MM.1S (cell line): ENCODE measurements at regions not wholly inside any gene's neighbourhood (a gene's known extent, or its start where the extent isn't known, plus 50 kb on each side); places are given as distances from the start of the nearest gene placed in this dataset.

Experiments
- DNase-seq: peaks from one replicate; pipeline ENCODE4 v3.0.0-alpha.2; 2015
- H2AFZ ChIP-seq: fragments of 300-600 bp; sonication (generic); 2 replicates; pipeline ENCODE4 v1.6.0; 2016; ENCODE audit warnings: antibody characterized with exemption, low read length
- H3F3A ChIP-seq: fragments of 300-600 bp; sonication (generic); 2 replicates; pipeline ENCODE4 v1.6.1; 2016; ENCODE audit warnings: mild to moderate bottlenecking, antibody characterized with exemption, low read length, moderate library complexity, mixed read lengths; ENCODE audit not compliant: insufficient read depth
- H3K27ac ChIP-seq: fragments of 300-600 bp; sonication (generic); 2 replicates; pipeline ENCODE4 v1.5.1; 2016; ENCODE audit warnings: mild to moderate bottlenecking, low read length
- H3K27me3 ChIP-seq: fragments of 300-600 bp; sonication (generic); replicated peaks from 2 replicates; pipeline ENCODE4 v1.6.0; 2016; ENCODE audit warnings: low read length; ENCODE audit not compliant: insufficient read depth
- H3K36me3 ChIP-seq: fragments of 300-600 bp; sonication (generic); replicated peaks from 2 replicates; pipeline ENCODE4 v1.6.1; 2016; ENCODE audit warnings: mild to moderate bottlenecking, low read length, mixed read lengths; ENCODE audit not compliant: insufficient read depth
- H3K4me1 ChIP-seq: fragments of 300-600 bp; sonication (generic); 2 replicates; pipeline ENCODE4 v1.6.1; 2016; ENCODE audit warnings: low read length, mixed read lengths
- H3K4me2 ChIP-seq: fragments of 300-600 bp; sonication (generic); 2 replicates; pipeline ENCODE4 v1.6.0; 2016; ENCODE audit warnings: low read depth, low read length
- H3K4me3 ChIP-seq: fragments of 300-600 bp; sonication (generic); 2 replicates; pipeline ENCODE4 v1.5.1; 2016; ENCODE audit warnings: low read length, mixed read lengths
- H3K79me2 ChIP-seq: fragments of 300-600 bp; sonication (generic); 2 replicates; pipeline ENCODE4 v1.6.1; 2016; ENCODE audit warnings: mixed run types, low read length, mixed read lengths
- H3K9ac ChIP-seq: fragments of 300-600 bp; sonication (generic); 2 replicates; pipeline ENCODE4 v1.6.1; 2016; ENCODE audit warnings: low read length, mixed read lengths
- H3K9me2 ChIP-seq: fragments of 300-600 bp; sonication (generic); replicated peaks from 2 replicates; pipeline ENCODE4 v1.6.1; 2016; ENCODE audit warnings: mild to moderate bottlenecking, low read length, mixed read lengths; ENCODE audit not compliant: insufficient read depth
- H3K9me3 ChIP-seq: fragments of 300-600 bp; sonication (generic); replicated peaks from 2 replicates; pipeline ENCODE4 v1.6.1; 2016; ENCODE audit warnings: mild to moderate bottlenecking, low read length, mixed read lengths; ENCODE audit not compliant: insufficient read depth
- H4K20me1 ChIP-seq: fragments of 300-600 bp; sonication (generic); 2 replicates; pipeline ENCODE4 v1.6.1; 2016; ENCODE audit warnings: mild to moderate bottlenecking, low read length, moderate library complexity, mixed read lengths; ENCODE audit not compliant: insufficient read depth
- EZH2 ChIP-seq: fragments of 300-600 bp; sonication (generic); optimal IDR thresholded peaks from 2 replicates; pipeline ENCODE3; 2017; ENCODE audit warnings: low read depth, mild to moderate bottlenecking, antibody characterized with exemption, low read length, mixed read lengths
- EZH2phosphoT487 ChIP-seq: fragments of 300-600 bp; sonication (generic); IDR thresholded peaks from 2 replicates; pipeline ENCODE4 v1.6.1; 2018; ENCODE audit warnings: antibody characterized with exemption, low read length
- TF ChIP-seq, protein P1 (sequence below): fragments of 300-600 bp; sonication (generic); IDR thresholded peaks from 2 replicates; pipeline ENCODE4 v1.5.1; 2016; ENCODE audit warnings: antibody characterized with exemption, low read length, mixed read lengths

DNA sequence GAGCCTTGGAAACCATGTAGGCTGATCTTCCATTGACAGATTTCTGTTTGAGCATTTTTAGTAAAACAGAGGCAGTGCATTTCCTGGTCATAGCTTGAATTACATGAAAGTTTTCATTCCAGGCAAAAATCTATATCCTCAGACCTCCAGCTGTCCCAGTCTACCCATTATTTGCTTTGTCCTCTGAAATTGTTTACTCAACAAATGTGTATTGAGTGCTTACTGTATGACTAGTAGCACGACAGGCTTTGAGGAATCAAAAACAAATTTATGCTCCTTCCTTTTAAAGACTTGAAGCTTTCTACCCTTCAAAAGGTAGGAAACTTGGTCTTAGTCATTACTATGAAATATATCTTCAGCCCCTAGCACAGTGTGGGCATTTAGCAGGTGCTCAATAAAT lies 307.9 kb upstream of the IGFBP7 start:
- no peaks in the 10 kb centered on the region for H3K4me1 ChIP-seq
- H3K4me2 ChIP-seq, result no peak overlapping the region
- H3K36me3 ChIP-seq, result no peaks in the 10 kb centered on the region
- no peaks in the 10 kb centered on the region for H3K9me3 ChIP-seq
- H2AFZ ChIP-seq, result no peak overlapping the region
- H3F3A ChIP-seq, result no peaks in the 10 kb centered on the region
- H3K4me3 ChIP-seq, result no peak overlapping the region
- no peaks in the 10 kb centered on the region for H4K20me1 ChIP-seq
- H3K9ac ChIP-seq, result no peak overlapping the region
- no peak for DNase-seq
- no peaks in the 10 kb centered on the region for H3K79me2 ChIP-seq
- no peak for TF ChIP-seq EZH2
- no peak for TF ChIP-seq EZH2phosphoT487
- TF ChIP-seq, protein P1, sequence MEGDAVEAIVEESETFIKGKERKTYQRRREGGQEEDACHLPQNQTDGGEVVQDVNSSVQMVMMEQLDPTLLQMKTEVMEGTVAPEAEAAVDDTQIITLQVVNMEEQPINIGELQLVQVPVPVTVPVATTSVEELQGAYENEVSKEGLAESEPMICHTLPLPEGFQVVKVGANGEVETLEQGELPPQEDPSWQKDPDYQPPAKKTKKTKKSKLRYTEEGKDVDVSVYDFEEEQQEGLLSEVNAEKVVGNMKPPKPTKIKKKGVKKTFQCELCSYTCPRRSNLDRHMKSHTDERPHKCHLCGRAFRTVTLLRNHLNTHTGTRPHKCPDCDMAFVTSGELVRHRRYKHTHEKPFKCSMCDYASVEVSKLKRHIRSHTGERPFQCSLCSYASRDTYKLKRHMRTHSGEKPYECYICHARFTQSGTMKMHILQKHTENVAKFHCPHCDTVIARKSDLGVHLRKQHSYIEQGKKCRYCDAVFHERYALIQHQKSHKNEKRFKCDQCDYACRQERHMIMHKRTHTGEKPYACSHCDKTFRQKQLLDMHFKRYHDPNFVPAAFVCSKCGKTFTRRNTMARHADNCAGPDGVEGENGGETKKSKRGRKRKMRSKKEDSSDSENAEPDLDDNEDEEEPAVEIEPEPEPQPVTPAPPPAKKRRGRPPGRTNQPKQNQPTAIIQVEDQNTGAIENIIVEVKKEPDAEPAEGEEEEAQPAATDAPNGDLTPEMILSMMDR, result no peak
- H3K27ac ChIP-seq, result no peak overlapping the region
- no peaks in the 10 kb centered on the region for H3K9me2 ChIP-seq
- H3K27me3 ChIP-seq, result no peaks in the 10 kb centered on the region

DNA sequence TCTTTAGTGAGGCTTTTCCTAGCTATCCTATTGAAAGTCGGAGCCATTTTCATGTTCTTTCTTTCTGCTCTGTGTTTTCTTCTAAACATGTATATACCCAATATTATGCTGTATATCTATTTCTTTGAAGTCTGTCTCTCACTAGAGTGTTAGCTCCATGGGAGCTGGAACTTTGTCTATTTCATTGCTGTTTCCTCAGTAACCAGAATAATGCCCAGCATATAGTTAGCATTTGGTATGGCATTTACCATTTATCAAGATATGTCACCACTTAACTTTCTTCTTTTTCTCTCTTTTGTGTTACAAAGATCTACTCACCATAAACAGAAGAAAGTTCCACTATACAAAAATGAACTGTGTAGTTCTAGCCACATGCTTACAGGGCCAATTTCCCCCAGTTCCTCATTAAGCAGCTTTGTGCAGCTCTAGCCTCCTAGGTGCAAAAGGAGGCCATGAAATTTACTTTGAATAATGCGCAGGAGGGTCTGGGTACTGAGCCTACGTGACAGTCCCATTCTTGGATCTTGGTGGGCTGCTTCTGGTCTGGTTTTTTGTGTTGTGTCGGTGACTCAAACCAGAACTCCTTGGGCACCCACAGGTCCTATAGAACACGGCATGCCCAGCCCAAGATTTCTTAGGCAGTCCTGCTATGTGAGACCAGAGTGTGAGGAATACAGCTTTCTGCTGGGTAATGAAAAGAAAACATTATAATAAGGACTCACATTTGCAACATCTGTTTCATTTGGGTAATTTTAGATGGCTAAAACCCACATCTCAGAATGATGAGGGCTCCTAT lies 302.3 kb upstream of the IGFBP7 start:
- Histone ChIP-seq H3K9me3 (no peaks in the 10 kb centered on the region), H2AFZ (no peak overlapping the region), H3K4me1 (no peaks in the 10 kb centered on the region), H3K27me3 (no peaks in the 10 kb centered on the region), H3K4me3 (no peak overlapping the region), H4K20me1 (no peaks in the 10 kb centered on the region), H3F3A (no peaks in the 10 kb centered on the region), H3K4me2 (no peak overlapping the region), H3K79me2 (no peaks in the 10 kb centered on the region), H3K9me2 (no peaks in the 10 kb centered on the region), H3K36me3 (no peaks in the 10 kb centered on the region), H3K27ac (no peak overlapping the region), H3K9ac (no peak overlapping the region)
- no peak for DNase-seq
- TF ChIP-seq, protein P1, result no peak
- TF ChIP-seq EZH2phosphoT487 (no peak), EZH2 (no peak)

DNA sequence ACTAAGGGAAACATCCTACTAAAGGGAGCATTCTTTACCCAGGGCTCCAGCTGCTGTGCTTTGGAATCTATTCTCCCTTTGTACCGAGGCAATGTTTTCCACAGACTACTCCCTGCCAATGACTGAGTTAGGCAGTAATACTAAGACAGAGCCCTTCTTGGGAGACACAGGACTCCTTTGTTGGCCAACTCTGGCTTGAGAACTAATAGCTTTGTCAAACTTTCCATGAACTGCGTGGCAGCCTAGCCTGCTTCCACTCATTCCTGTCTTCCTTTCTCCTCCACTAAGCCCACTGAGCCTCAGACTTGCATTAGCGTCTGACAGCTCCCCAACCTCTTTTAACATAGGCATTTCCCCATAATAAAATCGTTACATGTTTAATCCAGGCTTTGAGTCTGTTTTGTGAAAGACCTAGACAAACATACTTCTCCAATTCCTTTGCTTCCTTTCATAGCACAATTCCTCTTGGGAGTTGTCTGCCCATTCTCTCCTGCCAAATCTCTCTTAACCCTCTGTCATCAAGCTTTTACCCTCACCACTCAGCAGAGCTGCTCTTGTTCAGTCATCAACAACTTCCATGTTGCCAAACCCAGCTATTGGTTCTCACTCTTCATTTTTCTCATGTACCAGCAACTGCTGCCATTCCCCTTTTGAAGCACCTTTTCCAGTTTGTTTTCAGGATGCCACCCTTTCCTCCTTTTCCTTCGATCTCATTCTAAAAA lies 300.3 kb upstream of the IGFBP7 start:
- Histone ChIP-seq H3K9me2 (no peaks in the 10 kb centered on the region), H3K27ac (no peak overlapping the region), H3K27me3 (no peaks in the 10 kb centered on the region), H2AFZ (no peak overlapping the region), H3K79me2 (no peaks in the 10 kb centered on the region), H3K9me3 (no peaks in the 10 kb centered on the region), H3K36me3 (no peaks in the 10 kb centered on the region), H3F3A (no peaks in the 10 kb centered on the region), H3K4me2 (no peak overlapping the region), H3K9ac (no peak overlapping the region), H3K4me3 (no peak overlapping the region), H4K20me1 (no peaks in the 10 kb centered on the region), H3K4me1 (no peaks in the 10 kb centered on the region)
- no peak for DNase-seq
- TF ChIP-seq, protein P1, result no peak
- TF ChIP-seq EZH2 (no peak), EZH2phosphoT487 (no peak)
